Transverse colon (tissue), 4 donors: ENCODE measurements at regions not wholly inside any gene's neighbourhood (a gene's known extent, or its start where the extent isn't known, plus 50 kb on each side); places are given as distances from the start of the nearest gene placed in this dataset.

Experiments used
- DNase-seq: peaks from one replicate; pipeline ENCODE4 v3.0.0-alpha.2; 2019
- H3K27ac ChIP-seq, 4 donors: fragments of 200-600 bp; sonication (generic); 2 replicates each; pipeline ENCODE4 v1.5.1; 2016 to 2018; ENCODE audit warnings: inconsistent platforms in 4 of 4
- H3K27me3 ChIP-seq: fragments of 200-600 bp; sonication (generic); 2 replicates; pipeline ENCODE4 v1.5.1; 2017; ENCODE audit warnings: inconsistent platforms
- H3K36me3 ChIP-seq, 4 donors: fragments of 200-600 bp; sonication (generic); 2 replicates each; pipeline ENCODE4 v1.5.1; 2017 to 2019; ENCODE audit warnings: inconsistent platforms in 4 of 4
- H3K4me1 ChIP-seq, 4 donors: fragments of 200-600 bp; sonication (generic); 2 replicates each; pipeline ENCODE4 v1.5.1; 2017 to 2020; ENCODE audit warnings: inconsistent platforms in 4 of 4
- H3K4me3 ChIP-seq, 4 donors: fragments of 200-600 bp; sonication (generic); 1 replicate in 1 of 4; 2 replicates in 3 of 4; pipeline versions ENCODE4 v1.5.1 to v1.6.1; 2017 to 2019; ENCODE audit warnings: inconsistent platforms in 4 of 4
- H3K9me3 ChIP-seq, 2 donors: fragments of 200-600 bp; sonication (generic); 2 replicates each; pipeline ENCODE4 v1.5.1; 2017 to 2019; ENCODE audit warnings: inconsistent platforms in 2 of 2
- EP300 ChIP-seq: sonication (generic); formaldehyde crosslinking; IDR thresholded peaks from one replicate; pipeline ENCODE4 v1.6.1; 2017; ENCODE audit warnings: antibody characterized with exemption, low read depth
- POLR2A ChIP-seq: fragments of 450-650 bp; IDR thresholded peaks from one replicate; pipeline ENCODE4 v1.6.1; 2016; ENCODE audit warnings: antibody characterized with exemption, mild to moderate bottlenecking, moderate library complexity
- POLR2AphosphoS5 ChIP-seq, 3 donors: sonication (generic); formaldehyde crosslinking; IDR thresholded peaks; one replicate each; pipeline ENCODE4 v1.6.1; 2016; ENCODE audit warnings: antibody characterized with exemption in 3 of 3
- WGBS, 2 donors: methylation state at CpG; one replicate each; pipeline ENCODE4 v1.1.5; 2018; ENCODE audit warnings: low coverage in 1 of 2; 5-methylcytosine and 5-hydroxymethylcytosine counted together
- in situ Hi-C, 4 donors: fragments of 200-750 bp; cut with MboI; loops; one replicate each; pipeline versions ENCODE4 v1.15.0 to v1.15.1; 2017; ENCODE audit warnings: low sequenced_read_pairs in 3 of 4, low pct_ligation_motif_present in 1 of 4, low pct_unique_long_range_greater_than_20kb in 1 of 4
- intact Hi-C: fragments of 100-400 bp; cut with DNase I; formaldehyde crosslinking; loops from one replicate; pipeline ENCODE4 v1.15.1; 2023; ENCODE audit warnings: low total_unique reads
- TF ChIP-seq, protein P1 (sequence below), 5 experiments: fragments of 200-600 bp in 3 of 5; fragments of 450-650 bp in 2 of 5; sonication (generic) in 3 of 5; IDR thresholded peaks; 1 replicate in 2 of 5; 2 replicates in 3 of 5; pipeline ENCODE4 v1.5.1; 2016 to 2017; ENCODE audit warnings: antibody characterized with exemption in 5 of 5, inconsistent platforms in 3 of 5, mild to moderate bottlenecking in 2 of 5, moderate library complexity in 1 of 5

DNA sequence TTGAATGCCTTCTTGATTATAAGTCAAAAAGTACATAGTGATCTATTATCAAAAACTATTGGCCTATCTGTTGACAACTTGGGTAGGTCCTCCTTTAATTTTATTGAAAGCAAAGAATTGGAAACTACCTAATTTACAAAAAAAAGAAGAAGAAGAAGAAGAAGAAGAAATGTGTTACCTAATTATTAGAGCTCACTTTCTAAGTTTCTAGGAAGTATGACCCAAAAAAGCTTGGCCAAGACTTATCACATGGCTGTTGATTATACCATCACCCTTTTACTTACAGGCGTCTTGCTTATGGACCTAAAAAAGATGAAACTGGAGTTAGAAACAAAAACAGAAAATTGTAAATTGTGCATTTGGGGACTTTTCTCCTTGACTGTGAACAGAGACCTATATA, 81.8 kb upstream of the PIK3CG start:
- in situ Hi-C loops: loop anchor here in 1 of 4 donors (25.0 kb wide), 1 partner anchor 354 kb away; no protein-coding TSS in a partner anchor
- WGBS, 2 donors: 67 to 88% methylated on average over 1 of the region's 1 CpG
- TF ChIP-seq POLR2AphosphoS5 (IDR thresholded peaks at IDR 0.05): no peak
- TF ChIP-seq, protein P1, sequence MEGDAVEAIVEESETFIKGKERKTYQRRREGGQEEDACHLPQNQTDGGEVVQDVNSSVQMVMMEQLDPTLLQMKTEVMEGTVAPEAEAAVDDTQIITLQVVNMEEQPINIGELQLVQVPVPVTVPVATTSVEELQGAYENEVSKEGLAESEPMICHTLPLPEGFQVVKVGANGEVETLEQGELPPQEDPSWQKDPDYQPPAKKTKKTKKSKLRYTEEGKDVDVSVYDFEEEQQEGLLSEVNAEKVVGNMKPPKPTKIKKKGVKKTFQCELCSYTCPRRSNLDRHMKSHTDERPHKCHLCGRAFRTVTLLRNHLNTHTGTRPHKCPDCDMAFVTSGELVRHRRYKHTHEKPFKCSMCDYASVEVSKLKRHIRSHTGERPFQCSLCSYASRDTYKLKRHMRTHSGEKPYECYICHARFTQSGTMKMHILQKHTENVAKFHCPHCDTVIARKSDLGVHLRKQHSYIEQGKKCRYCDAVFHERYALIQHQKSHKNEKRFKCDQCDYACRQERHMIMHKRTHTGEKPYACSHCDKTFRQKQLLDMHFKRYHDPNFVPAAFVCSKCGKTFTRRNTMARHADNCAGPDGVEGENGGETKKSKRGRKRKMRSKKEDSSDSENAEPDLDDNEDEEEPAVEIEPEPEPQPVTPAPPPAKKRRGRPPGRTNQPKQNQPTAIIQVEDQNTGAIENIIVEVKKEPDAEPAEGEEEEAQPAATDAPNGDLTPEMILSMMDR (IDR thresholded peaks at IDR 0.05): no peak
- TF ChIP-seq EP300: no peak
- TF ChIP-seq POLR2A: no peak

GRCh38 chr7:106788637-106789036, 76.4 kb upstream of the PIK3CG start:
- Histone ChIP-seq H3K36me3 (no peaks in the 10 kb centered on the region), H3K27me3 (no peaks in the 10 kb centered on the region), H3K27ac (no peak overlapping the region), H3K9me3 (no peaks in the 10 kb centered on the region), H3K4me3 (no peak overlapping the region), H3K4me1 (no peaks in the 10 kb centered on the region)
- DNase-seq: no peak
- intact Hi-C loops: no loop called here
- WGBS, 2 donors: 88 to 100% methylated on average over 1 of the region's 1 CpG
- TF ChIP-seq POLR2AphosphoS5 (IDR thresholded peaks at IDR 0.05): no peak
- in situ Hi-C loops: loop anchor here in 1 of 4 donors (25.0 kb wide), 1 partner anchor 349 kb away; no protein-coding TSS in a partner anchor

More for the DNA sequence above, 81.8 kb upstream of the PIK3CG start:
- DNase-seq: no peak
- Histone ChIP-seq H3K4me1 (peaks cover 0 to 7% (median 2%) of the 10 kb centered on the region in 4 donors), H3K4me3 (no peak overlapping the region), H3K27ac (no peak overlapping the region), H3K27me3 (no peaks in the 10 kb centered on the region), H3K36me3 (no peaks in the 10 kb centered on the region), H3K9me3 (no peaks in the 10 kb centered on the region)
- intact Hi-C loops: no loop called here

GRCh38 chr7:106791526-106791925, 73.6 kb upstream of the PIK3CG start:
- intact Hi-C loops: no loop called here
- WGBS, 2 donors: 50 to 69% methylated on average over 4 of the region's 4 CpGs
- no peak for DNase-seq

DNA sequence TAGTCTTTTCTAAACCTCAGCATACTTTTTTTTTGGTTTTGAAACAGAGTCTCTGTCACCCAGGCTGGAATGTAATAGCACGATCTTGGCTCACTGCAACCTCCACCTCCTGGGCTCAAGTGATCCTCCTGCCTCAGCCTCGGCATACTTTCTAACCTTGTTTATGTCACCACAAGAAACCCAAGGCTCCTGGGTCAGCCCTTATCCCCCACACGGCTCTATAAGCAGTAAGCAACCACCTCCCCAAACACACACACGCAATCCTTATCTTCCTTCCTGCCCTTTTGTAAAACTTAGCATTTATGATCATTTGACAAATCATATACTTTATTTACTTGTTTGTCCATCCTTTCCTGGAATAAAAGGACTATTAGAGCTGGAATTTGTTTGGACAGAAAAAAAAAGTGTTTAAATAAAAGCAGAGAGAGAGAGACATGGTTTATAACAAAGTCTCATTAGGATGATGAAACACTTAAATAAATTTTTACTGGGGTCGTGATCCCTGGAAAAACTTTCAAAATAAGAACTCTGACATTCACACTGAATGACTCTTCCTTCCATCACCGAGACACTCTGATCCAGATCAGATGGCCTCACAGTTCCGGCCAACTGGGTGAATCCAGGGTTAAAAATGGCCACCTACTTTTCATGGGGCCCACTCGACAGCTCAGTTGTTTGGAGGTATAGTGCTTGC, 72.7 kb upstream of the PIK3CG start:
- no peaks in the 10 kb centered on the region for H3K9me3 ChIP-seq
- TF ChIP-seq EP300 (no peak), POLR2AphosphoS5 (IDR thresholded peaks at IDR 0.05) (peak in 2 of 3 donors; percentile 12 to 52)
- no peak for DNase-seq
- no peak overlapping the region for H3K27ac ChIP-seq
- H3K36me3 ChIP-seq: no peaks in the 10 kb centered on the region
- H3K4me3 ChIP-seq: no peak overlapping the region
- 21 to 48% methylated on average over 5 to 8 of the region's 8 CpGs for WGBS, 2 donors
- H3K27me3 ChIP-seq: no peaks in the 10 kb centered on the region
- intact Hi-C loops: no loop called here
- H3K4me1 ChIP-seq: no peaks in the 10 kb centered on the region
- in situ Hi-C loops: loop anchor here (5.0 to 25.0 kb wide), 3 partner anchors 345 to 360 kb away; no protein-coding TSS in a partner anchor

More at GRCh38 chr7:106791526-106791925, 73.6 kb upstream of the PIK3CG start:
- Histone ChIP-seq H3K27ac (peak overlapping the region in 1 of 4 donors; percentile 7), H3K36me3 (no peaks in the 10 kb centered on the region), H3K27me3 (no peaks in the 10 kb centered on the region), H3K4me1 (no peaks in the 10 kb centered on the region), H3K4me3 (no peak overlapping the region), H3K9me3 (no peaks in the 10 kb centered on the region)
- TF ChIP-seq, protein P1 (IDR thresholded peaks at IDR 0.05): no peak
- TF ChIP-seq POLR2AphosphoS5 (IDR thresholded peaks at IDR 0.05) (no peak), EP300 (no peak), POLR2A (no peak)
- in situ Hi-C loops: loop anchor here (5.0 to 25.0 kb wide), 3 partner anchors 346 to 361 kb away; no protein-coding TSS in a partner anchor
